WTC11 (cell line): ENCODE measurements at regions not wholly inside any gene's neighbourhood (a gene's known extent, or its start where the extent isn't known, plus 50 kb on each side); places are given as distances from the start of the nearest gene placed in this dataset.
"Not testable (repeated sequence)": the region's sequence is repeated elsewhere in the genome, so short reads cannot be mapped to it uniquely, and the experiment has no call there.

Experiments
- ATAC-seq: fragments of 200-7000 bp; cut with Tn5 transposase; 2 replicates; pipeline ENCODE4 v1.10.0; 2021; ENCODE audit warnings: mild to moderate bottlenecking, moderate library complexity
- CTCF ChIA-PET: fragments of 300-600 bp; sonication (Branson Sonifier 250); formaldehyde crosslinking; loops from one replicate; lab custom pipeline; 2021; ENCODE audit warnings: antibody characterized with exemption; lab: Charles Lee
- POLR2A ChIA-PET: fragments of 350-600 bp; sonication (Branson Sonifier 250); formaldehyde crosslinking; loops from one replicate; lab custom pipeline; 2021; ENCODE audit warnings: antibody characterized with exemption; lab: Charles Lee
- DNase-seq: peaks from one replicate; pipeline ENCODE4 v3.0.0; 2021; ENCODE audit warnings: low spot score
- H3K27ac Mint-ChIP-seq: 2 replicates; pipeline ENCODE4 v1.8.0; 2021; ENCODE audit warnings: mixed read lengths
- H3K27me3 Mint-ChIP-seq: 2 replicates; pipeline ENCODE4 v1.8.0; 2021; ENCODE audit warnings: low read depth, mild to moderate bottlenecking, moderate library complexity, mixed read lengths
- H3K36me3 Mint-ChIP-seq: 2 replicates; pipeline ENCODE4 v1.8.0; 2021; ENCODE audit warnings: mixed read lengths
- H3K4me1 Mint-ChIP-seq: 2 replicates; pipeline ENCODE4 v1.8.0; 2022; ENCODE audit warnings: mixed read lengths
- H3K4me3 Mint-ChIP-seq: 2 replicates; pipeline ENCODE4 v1.8.0; 2021; ENCODE audit warnings: mild to moderate bottlenecking, moderate library complexity, mixed read lengths
- H3K9me3 Mint-ChIP-seq: 2 replicates; pipeline ENCODE4 v1.8.0; 2021; ENCODE audit warnings: mixed read lengths
- CREM ChIP-seq: sonication (generic); formaldehyde crosslinking; IDR thresholded peaks from 2 replicates; pipeline ENCODE4 v1.8.1; 2022; ENCODE audit warnings: mild to moderate bottlenecking, missing genetic modification reagents, moderate library complexity
- EMX1 ChIP-seq: fragments of 250-450 bp; sonication (Bioruptor Pico); IDR thresholded peaks from 2 replicates; pipeline ENCODE4 v1.8.0; 2021; ENCODE audit warnings: mild to moderate bottlenecking
- ESRRA ChIP-seq: sonication (generic); formaldehyde crosslinking; IDR thresholded peaks from 2 replicates; pipeline ENCODE4 v1.8.1; 2022; ENCODE audit warnings: mild to moderate bottlenecking, missing genetic modification reagents, borderline replicate concordance
- ETV6 ChIP-seq: sonication (generic); formaldehyde crosslinking; IDR thresholded peaks from 2 replicates; pipeline ENCODE4 v1.8.1; 2022; ENCODE audit warnings: mild to moderate bottlenecking, missing genetic modification reagents
- FOXK1 ChIP-seq: sonication (generic); formaldehyde crosslinking; IDR thresholded peaks from 2 replicates; pipeline ENCODE4 v1.8.0; 2022; ENCODE audit warnings: mild to moderate bottlenecking, moderate library complexity, missing genetic modification reagents
- HMGA2 ChIP-seq: fragments of 250-450 bp; sonication (Bioruptor Pico); IDR thresholded peaks from 2 replicates; pipeline ENCODE4 v1.4.0; 2021; ENCODE audit warnings: mild to moderate bottlenecking, moderate library complexity
- NR2C2 ChIP-seq: sonication (generic); formaldehyde crosslinking; IDR thresholded peaks from 2 replicates; pipeline ENCODE4 v1.8.0; 2022; ENCODE audit warnings: mild to moderate bottlenecking, missing genetic modification reagents
- RORB ChIP-seq: fragments of 250-450 bp; sonication (Bioruptor Pico); IDR thresholded peaks from 2 replicates; pipeline ENCODE4 v1.9.0; 2021; ENCODE audit warnings: mild to moderate bottlenecking
- SMAD3 ChIP-seq: sonication (generic); formaldehyde crosslinking; IDR thresholded peaks from 2 replicates; pipeline ENCODE4 v1.8.0; 2022; ENCODE audit warnings: missing genetic modification reagents, mild to moderate bottlenecking, borderline replicate concordance
- SOX15 ChIP-seq: fragments of 250-450 bp; sonication (Bioruptor Pico); IDR thresholded peaks from 2 replicates; pipeline ENCODE4 v1.9.0; 2021; ENCODE audit warnings: mild to moderate bottlenecking
- ZBTB21 ChIP-seq: sonication (generic); formaldehyde crosslinking; IDR thresholded peaks from 2 replicates; pipeline ENCODE4 v1.8.1; 2023; ENCODE audit warnings: mild to moderate bottlenecking, missing genetic modification reagents, borderline replicate concordance
- ZNF138 ChIP-seq: sonication (generic); formaldehyde crosslinking; conservative IDR thresholded peaks from 2 replicates; pipeline ENCODE4 v1.8.1; 2022; ENCODE audit warnings: mild to moderate bottlenecking, moderate library complexity, missing genetic modification reagents
- ZNF263 ChIP-seq: sonication (generic); formaldehyde crosslinking; IDR thresholded peaks from 2 replicates; pipeline ENCODE4 v1.8.1; 2022; ENCODE audit warnings: low read depth, mild to moderate bottlenecking, moderate library complexity, missing genetic modification reagents
- ZNF416 ChIP-seq: fragments of 250-450 bp; sonication (Bioruptor Pico); IDR thresholded peaks from 2 replicates; pipeline ENCODE4 v1.9.0; 2021; ENCODE audit warnings: mild to moderate bottlenecking, inconsistent platforms
- TF ChIP-seq, protein P1 (sequence below): sonication (generic); formaldehyde crosslinking; IDR thresholded peaks from 2 replicates; pipeline ENCODE4 v1.8.1; 2023; ENCODE audit warnings: mild to moderate bottlenecking, moderate library complexity, missing genetic modification reagents
- TF ChIP-seq, protein P2 (sequence below): sonication (generic); formaldehyde crosslinking; IDR thresholded peaks from 2 replicates; pipeline ENCODE4 v1.8.1; 2022; ENCODE audit warnings: mild to moderate bottlenecking, missing genetic modification reagents, moderate library complexity, borderline replicate concordance
- TF ChIP-seq, protein P3 (sequence below): sonication (generic); formaldehyde crosslinking; IDR thresholded peaks from 2 replicates; pipeline ENCODE4 v1.8.1; 2023; ENCODE audit warnings: mild to moderate bottlenecking, missing genetic modification reagents, moderate library complexity
- TF ChIP-seq, protein P4 (sequence below): sonication (generic); formaldehyde crosslinking; IDR thresholded peaks from 2 replicates; pipeline ENCODE4 v1.8.1; 2022; ENCODE audit warnings: low read depth, mild to moderate bottlenecking, moderate library complexity, missing genetic modification reagents, borderline replicate concordance
- TF ChIP-seq, protein P5 (sequence below): sonication (generic); formaldehyde crosslinking; IDR thresholded peaks from 2 replicates; pipeline ENCODE4 v1.8.0; 2022; ENCODE audit warnings: mild to moderate bottlenecking, missing genetic modification reagents
- TF ChIP-seq, protein P6 (sequence below): sonication (generic); formaldehyde crosslinking; IDR thresholded peaks from 2 replicates; pipeline ENCODE4 v1.8.1; 2022; ENCODE audit warnings: low read depth, missing genetic modification reagents, borderline replicate concordance
- TF ChIP-seq, protein P7 (sequence below): fragments of 250-450 bp; sonication (Bioruptor Pico); conservative IDR thresholded peaks from 2 replicates; pipeline ENCODE4 v1.9.0; 2021; ENCODE audit warnings: mild to moderate bottlenecking

DNA sequence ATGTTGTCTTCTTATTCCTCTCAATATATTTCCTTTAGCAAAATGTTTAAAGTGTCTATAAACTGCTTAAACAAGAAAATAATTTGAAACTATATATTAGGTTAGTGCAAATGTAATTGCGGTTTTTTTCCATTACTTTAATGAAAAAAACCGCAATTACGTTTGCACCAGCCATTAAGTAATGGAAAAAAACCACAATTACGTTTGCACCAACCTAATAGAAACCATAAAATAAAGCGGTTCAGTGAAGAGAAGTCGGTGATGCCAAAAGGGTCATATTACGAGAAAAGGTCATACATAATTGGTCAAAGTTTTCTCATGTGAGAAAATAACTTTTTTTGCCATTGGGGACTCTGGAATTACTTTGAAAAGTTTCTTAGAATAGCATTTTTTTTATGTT lies 385.6 kb upstream of the ST8SIA4 start:
- Mint-ChIP-seq H3K27me3 (no peaks in the 10 kb centered on the region), H3K4me3 (no peak overlapping the region), H3K4me1 (peaks cover 3% of the 10 kb centered on the region), H3K36me3 (no peaks in the 10 kb centered on the region), H3K27ac (no peak overlapping the region), H3K9me3 (no peaks in the 10 kb centered on the region)
- ChIA-PET CTCF (no interaction called here), POLR2A (no interaction called here)
- DNase-seq (no peak), ATAC-seq (no peak)
- TF ChIP-seq, protein P1, sequence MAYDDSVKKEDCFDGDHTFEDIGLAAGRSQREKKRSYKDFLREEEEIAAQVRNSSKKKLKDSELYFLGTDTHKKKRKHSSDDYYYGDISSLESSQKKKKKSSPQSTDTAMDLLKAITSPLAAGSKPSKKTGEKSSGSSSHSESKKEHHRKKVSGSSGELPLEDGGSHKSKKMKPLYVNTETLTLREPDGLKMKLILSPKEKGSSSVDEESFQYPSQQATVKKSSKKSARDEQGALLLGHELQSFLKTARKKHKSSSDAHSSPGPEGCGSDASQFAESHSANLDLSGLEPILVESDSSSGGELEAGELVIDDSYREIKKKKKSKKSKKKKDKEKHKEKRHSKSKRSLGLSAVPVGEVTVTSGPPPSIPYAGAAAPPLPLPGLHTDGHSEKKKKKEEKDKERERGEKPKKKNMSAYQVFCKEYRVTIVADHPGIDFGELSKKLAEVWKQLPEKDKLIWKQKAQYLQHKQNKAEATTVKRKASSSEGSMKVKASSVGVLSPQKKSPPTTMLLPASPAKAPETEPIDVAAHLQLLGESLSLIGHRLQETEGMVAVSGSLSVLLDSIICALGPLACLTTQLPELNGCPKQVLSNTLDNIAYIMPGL (CRISPR knock-in tag): no peak
- TF ChIP-seq ZNF263 (CRISPR knock-in tag) (no peak), NR2C2 (CRISPR knock-in tag) (no peak), FOXK1 (no peak), ZNF138 (no peak), ESRRA (CRISPR knock-in tag) (no peak), HMGA2 (CRISPR knock-in tag) (no peak), CREM (CRISPR knock-in tag) (no peak), ZBTB21 (no peak), SMAD3 (CRISPR knock-in tag) (no peak)
- TF ChIP-seq, protein P2, sequence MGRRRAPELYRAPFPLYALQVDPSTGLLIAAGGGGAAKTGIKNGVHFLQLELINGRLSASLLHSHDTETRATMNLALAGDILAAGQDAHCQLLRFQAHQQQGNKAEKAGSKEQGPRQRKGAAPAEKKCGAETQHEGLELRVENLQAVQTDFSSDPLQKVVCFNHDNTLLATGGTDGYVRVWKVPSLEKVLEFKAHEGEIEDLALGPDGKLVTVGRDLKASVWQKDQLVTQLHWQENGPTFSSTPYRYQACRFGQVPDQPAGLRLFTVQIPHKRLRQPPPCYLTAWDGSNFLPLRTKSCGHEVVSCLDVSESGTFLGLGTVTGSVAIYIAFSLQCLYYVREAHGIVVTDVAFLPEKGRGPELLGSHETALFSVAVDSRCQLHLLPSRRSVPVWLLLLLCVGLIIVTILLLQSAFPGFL (CRISPR knock-in tag): no peak
- TF ChIP-seq, protein P3, sequence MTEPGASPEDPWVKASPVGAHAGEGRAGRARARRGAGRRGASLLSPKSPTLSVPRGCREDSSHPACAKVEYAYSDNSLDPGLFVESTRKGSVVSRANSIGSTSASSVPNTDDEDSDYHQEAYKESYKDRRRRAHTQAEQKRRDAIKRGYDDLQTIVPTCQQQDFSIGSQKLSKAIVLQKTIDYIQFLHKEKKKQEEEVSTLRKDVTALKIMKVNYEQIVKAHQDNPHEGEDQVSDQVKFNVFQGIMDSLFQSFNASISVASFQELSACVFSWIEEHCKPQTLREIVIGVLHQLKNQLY: no peak

DNA sequence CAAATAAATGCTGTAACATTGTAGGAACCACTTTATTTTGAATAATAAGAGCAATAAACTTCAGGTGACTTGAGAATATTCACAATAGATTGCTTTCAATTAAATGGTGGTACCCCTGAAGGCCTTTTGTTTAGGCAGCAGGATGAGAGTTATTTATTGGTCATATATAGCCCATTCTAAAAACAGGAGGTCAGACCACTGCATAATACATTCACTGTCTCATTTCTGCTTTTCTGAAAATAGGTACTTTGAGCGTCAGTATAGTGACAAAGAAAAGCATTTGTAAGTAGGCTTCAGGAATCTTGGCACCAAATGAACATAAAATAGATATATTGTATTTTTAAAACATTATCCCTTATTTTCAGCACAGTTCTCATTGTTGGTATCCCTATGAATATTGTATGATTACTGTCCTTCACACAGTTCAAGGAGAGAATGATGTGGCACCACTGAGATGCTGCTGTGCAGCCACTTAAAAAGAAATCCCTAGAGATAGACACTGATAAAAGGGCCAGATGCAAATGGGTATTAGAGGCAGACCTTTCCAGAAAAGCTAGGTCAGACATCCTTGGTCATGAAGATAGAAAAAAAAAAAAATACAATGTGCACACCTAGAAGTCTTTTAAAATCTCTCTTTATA lies 381.8 kb upstream of the ST8SIA4 start:
- H3K27ac Mint-ChIP-seq: no peak overlapping the region
- POLR2A ChIA-PET: no interaction called here

DNA sequence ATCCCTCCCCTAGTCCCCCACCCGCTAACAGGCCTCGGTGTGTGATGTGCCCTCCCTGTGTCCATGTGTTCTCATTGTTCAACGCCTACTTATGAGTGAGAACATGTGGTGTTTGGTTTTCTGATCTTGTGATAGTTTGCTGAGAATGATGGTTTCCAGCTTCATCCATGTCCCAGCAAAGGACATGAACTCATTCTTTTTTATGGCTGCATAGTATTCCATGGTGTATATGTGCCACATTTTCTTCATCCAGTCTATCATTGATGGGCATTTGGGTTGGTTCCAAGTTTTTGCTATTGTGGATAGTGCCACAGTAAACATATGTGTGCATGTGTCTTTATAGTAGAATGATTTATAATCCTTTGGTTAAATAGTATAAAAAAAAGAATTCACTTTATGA lies 380.9 kb upstream of the ST8SIA4 start:
- POLR2A ChIA-PET, H3K9me3 Mint-ChIP-seq, H3K27ac Mint-ChIP-seq, H3K4me3 Mint-ChIP-seq, H3K36me3 Mint-ChIP-seq, DNase-seq, H3K4me1 Mint-ChIP-seq, CTCF ChIA-PET, ATAC-seq, H3K27me3 Mint-ChIP-seq: not testable (repeated sequence)

More for the DNA sequence above, 381.8 kb upstream of the ST8SIA4 start:
- H3K27me3 Mint-ChIP-seq: no peaks in the 10 kb centered on the region
- H3K36me3 Mint-ChIP-seq: no peaks in the 10 kb centered on the region
- H3K4me1 Mint-ChIP-seq: 0 out of 2 replicates have a peak, but pooled peaks cover 2% of the 10 kb centered on the region
- no peak for DNase-seq
- CTCF ChIA-PET: no interaction called here
- no peaks in the 10 kb centered on the region for H3K9me3 Mint-ChIP-seq
- no peak for TF ChIP-seq ESRRA (CRISPR knock-in tag)
- no peak for TF ChIP-seq EMX1 (CRISPR knock-in tag)
- H3K4me3 Mint-ChIP-seq: no peak overlapping the region
- no peak for ATAC-seq

DNA sequence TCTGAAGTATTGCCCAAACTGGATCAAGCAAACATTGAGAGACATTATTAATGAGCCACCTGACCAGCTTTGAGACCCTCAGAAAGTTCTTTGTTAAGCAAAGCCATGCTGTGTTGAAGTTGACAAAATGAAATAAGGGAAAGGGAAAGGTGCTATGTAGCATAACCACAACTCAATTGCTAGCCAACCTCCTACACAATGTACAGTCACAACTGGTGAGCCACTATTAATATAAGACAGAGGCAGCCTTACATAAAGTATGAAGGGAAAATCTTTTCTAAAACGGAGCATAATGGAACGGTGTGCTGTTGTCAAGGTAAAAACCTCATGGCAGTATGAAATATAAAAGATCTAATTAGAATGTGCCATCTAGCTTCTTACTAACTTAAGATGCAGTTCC lies 375.8 kb upstream of the ST8SIA4 start:
- no peaks in the 10 kb centered on the region for H3K9me3 Mint-ChIP-seq
- no peaks in the 10 kb centered on the region for H3K27me3 Mint-ChIP-seq
- H3K4me3 Mint-ChIP-seq: no peak overlapping the region
- ChIA-PET POLR2A (no interaction called here), CTCF (no interaction called here)
- no peak for DNase-seq
- no peak for ATAC-seq
- no peak overlapping the region for H3K27ac Mint-ChIP-seq
- H3K4me1 Mint-ChIP-seq: peaks cover 5% of the 10 kb centered on the region
- no peaks in the 10 kb centered on the region for H3K36me3 Mint-ChIP-seq
- no peak for TF ChIP-seq RORB (CRISPR knock-in tag)
- TF ChIP-seq, protein P4, sequence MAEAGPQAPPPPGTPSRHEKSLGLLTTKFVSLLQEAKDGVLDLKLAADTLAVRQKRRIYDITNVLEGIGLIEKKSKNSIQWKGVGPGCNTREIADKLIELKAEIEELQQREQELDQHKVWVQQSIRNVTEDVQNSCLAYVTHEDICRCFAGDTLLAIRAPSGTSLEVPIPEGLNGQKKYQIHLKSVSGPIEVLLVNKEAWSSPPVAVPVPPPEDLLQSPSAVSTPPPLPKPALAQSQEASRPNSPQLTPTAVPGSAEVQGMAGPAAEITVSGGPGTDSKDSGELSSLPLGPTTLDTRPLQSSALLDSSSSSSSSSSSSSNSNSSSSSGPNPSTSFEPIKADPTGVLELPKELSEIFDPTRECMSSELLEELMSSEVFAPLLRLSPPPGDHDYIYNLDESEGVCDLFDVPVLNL (CRISPR knock-in tag): no peak
- TF ChIP-seq, protein P5, sequence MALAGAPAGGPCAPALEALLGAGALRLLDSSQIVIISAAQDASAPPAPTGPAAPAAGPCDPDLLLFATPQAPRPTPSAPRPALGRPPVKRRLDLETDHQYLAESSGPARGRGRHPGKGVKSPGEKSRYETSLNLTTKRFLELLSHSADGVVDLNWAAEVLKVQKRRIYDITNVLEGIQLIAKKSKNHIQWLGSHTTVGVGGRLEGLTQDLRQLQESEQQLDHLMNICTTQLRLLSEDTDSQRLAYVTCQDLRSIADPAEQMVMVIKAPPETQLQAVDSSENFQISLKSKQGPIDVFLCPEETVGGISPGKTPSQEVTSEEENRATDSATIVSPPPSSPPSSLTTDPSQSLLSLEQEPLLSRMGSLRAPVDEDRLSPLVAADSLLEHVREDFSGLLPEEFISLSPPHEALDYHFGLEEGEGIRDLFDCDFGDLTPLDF: no peak
- TF ChIP-seq ETV6 (CRISPR knock-in tag): no peak
- TF ChIP-seq, protein P6, sequence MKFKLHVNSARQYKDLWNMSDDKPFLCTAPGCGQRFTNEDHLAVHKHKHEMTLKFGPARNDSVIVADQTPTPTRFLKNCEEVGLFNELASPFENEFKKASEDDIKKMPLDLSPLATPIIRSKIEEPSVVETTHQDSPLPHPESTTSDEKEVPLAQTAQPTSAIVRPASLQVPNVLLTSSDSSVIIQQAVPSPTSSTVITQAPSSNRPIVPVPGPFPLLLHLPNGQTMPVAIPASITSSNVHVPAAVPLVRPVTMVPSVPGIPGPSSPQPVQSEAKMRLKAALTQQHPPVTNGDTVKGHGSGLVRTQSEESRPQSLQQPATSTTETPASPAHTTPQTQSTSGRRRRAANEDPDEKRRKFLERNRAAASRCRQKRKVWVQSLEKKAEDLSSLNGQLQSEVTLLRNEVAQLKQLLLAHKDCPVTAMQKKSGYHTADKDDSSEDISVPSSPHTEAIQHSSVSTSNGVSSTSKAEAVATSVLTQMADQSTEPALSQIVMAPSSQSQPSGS (CRISPR knock-in tag): no peak
- TF ChIP-seq, protein P7, sequence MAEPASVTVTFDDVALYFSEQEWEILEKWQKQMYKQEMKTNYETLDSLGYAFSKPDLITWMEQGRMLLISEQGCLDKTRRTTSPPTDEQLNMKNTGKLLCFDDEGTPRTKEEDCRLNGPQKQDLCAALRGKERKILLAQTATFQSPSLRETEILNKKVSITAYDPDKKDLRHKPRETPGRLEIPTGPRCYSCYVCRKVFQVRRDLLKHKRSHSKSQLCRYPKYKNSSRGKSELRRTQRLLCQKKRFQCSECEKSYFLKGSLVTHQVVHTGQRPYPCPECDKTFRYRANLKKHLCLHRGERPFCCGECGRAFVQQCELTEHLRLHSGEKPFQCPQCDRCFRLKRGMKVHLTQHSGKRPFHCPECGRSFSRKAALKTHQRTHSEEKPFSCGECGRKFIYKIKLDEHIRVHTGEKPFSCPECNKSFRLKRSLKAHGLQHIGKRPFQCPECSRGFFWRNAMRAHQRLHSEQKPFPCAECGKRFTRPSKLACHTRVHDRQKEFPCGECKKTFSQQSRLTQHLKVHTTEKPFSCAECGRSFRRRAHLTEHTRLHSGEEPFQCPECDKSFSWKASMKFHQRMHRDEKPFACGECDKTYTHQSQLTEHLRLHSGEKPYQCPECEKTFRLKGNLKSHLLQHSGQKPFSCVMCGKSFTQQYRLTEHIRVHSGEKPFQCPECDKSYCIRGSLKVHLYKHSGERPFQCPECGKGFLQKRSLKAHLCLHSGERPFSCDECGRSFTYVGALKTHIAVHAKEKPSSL (CRISPR knock-in tag): no peak
- no peak for TF ChIP-seq SOX15 (CRISPR knock-in tag)
- TF ChIP-seq ZNF416 (CRISPR knock-in tag): no peak
